Activated naive CD8-positive, alpha-beta T cell (primary cell): ENCODE measurements at regions not wholly inside any gene's neighbourhood (a gene's known extent, or its start where the extent isn't known, plus 50 kb on each side); places are given as distances from the start of the nearest gene placed in this dataset.

Source experiments
- H3K27ac Mint-ChIP-seq: one replicate; pipeline ENCODE4 v1.8.0; 2021; ENCODE audit warnings: mixed read lengths
- H3K27me3 Mint-ChIP-seq: one replicate; pipeline ENCODE4 v1.8.0; 2021; ENCODE audit warnings: mixed read lengths
- H3K36me3 Mint-ChIP-seq: one replicate; pipeline ENCODE4 v1.8.0; 2021; ENCODE audit warnings: mixed read lengths
- H3K4me1 Mint-ChIP-seq: one replicate; pipeline ENCODE4 v1.8.0; 2021; ENCODE audit warnings: low read depth, mixed read lengths
- H3K4me3 Mint-ChIP-seq: one replicate; pipeline ENCODE4 v1.8.0; 2021; ENCODE audit warnings: mild to moderate bottlenecking, mixed read lengths
- H3K9me3 Mint-ChIP-seq: one replicate; pipeline ENCODE4 v1.8.0; 2021; ENCODE audit warnings: low read depth, mixed read lengths

GRCh38 chr15:98025237-98025636 is 64.7 kb downstream of the ARRDC4 start:
- H3K4me1 Mint-ChIP-seq = no peaks in the 10 kb centered on the region
- no peak overlapping the region for H3K27ac Mint-ChIP-seq
- H3K27me3 Mint-ChIP-seq = peaks cover 2% of the 10 kb centered on the region
- no peaks in the 10 kb centered on the region for H3K9me3 Mint-ChIP-seq
- H3K4me3 Mint-ChIP-seq = no peak overlapping the region
- no peaks in the 10 kb centered on the region for H3K36me3 Mint-ChIP-seq

GRCh38 chr15:98034731-98035130 is 74.2 kb downstream of the ARRDC4 start:
- no peaks in the 10 kb centered on the region for H3K27me3 Mint-ChIP-seq
- H3K27ac Mint-ChIP-seq = no peak overlapping the region
- no peaks in the 10 kb centered on the region for H3K9me3 Mint-ChIP-seq
- no peaks in the 10 kb centered on the region for H3K4me1 Mint-ChIP-seq
- no peak overlapping the region for H3K4me3 Mint-ChIP-seq
- no peaks in the 10 kb centered on the region for H3K36me3 Mint-ChIP-seq

GRCh38 chr15:98035134-98035533 is 74.6 kb downstream of the ARRDC4 start:
- no peaks in the 10 kb centered on the region for H3K9me3 Mint-ChIP-seq
- no peaks in the 10 kb centered on the region for H3K4me1 Mint-ChIP-seq
- no peaks in the 10 kb centered on the region for H3K27me3 Mint-ChIP-seq
- H3K27ac Mint-ChIP-seq = no peak overlapping the region
- H3K4me3 Mint-ChIP-seq = no peak overlapping the region
- no peaks in the 10 kb centered on the region for H3K36me3 Mint-ChIP-seq

- Mint-ChIP-seq H3K27ac (no peak overlapping the region), H3K4me1 (no peaks in the 10 kb centered on the region), H3K9me3 (no peaks in the 10 kb centered on the region), H3K4me3 (no peak overlapping the region), H3K36me3 (no peaks in the 10 kb centered on the region), H3K27me3 (no peaks in the 10 kb centered on the region)
Measured at GRCh38 chr15:98035577-98036010, 75.1 kb downstream of the ARRDC4 start.

- Mint-ChIP-seq H3K27me3 (no peaks in the 10 kb centered on the region), H3K36me3 (no peaks in the 10 kb centered on the region), H3K27ac (no peak overlapping the region), H3K4me1 (no peaks in the 10 kb centered on the region), H3K4me3 (no peak overlapping the region), H3K9me3 (no peaks in the 10 kb centered on the region)
Measured at GRCh38 chr15:98039596-98039995, 79.1 kb downstream of the ARRDC4 start.

GRCh38 chr15:98040146-98040545 is 79.6 kb downstream of the ARRDC4 start:
- no peak overlapping the region for H3K27ac Mint-ChIP-seq
- no peaks in the 10 kb centered on the region for H3K9me3 Mint-ChIP-seq
- H3K27me3 Mint-ChIP-seq = no peaks in the 10 kb centered on the region
- H3K4me1 Mint-ChIP-seq = no peaks in the 10 kb centered on the region
- no peak overlapping the region for H3K4me3 Mint-ChIP-seq
- H3K36me3 Mint-ChIP-seq = no peaks in the 10 kb centered on the region

- Mint-ChIP-seq H3K27ac (no peak overlapping the region), H3K4me1 (no peaks in the 10 kb centered on the region), H3K9me3 (no peaks in the 10 kb centered on the region), H3K36me3 (no peaks in the 10 kb centered on the region), H3K27me3 (no peaks in the 10 kb centered on the region), H3K4me3 (no peak overlapping the region)
Measured at GRCh38 chr15:98043160-98044014, 82.9 kb downstream of the ARRDC4 start.

- Mint-ChIP-seq H3K27me3 (peaks cover 11% of the 10 kb centered on the region), H3K27ac (no peak overlapping the region), H3K36me3 (no peaks in the 10 kb centered on the region), H3K4me3 (no peak overlapping the region), H3K4me1 (no peaks in the 10 kb centered on the region), H3K9me3 (peaks cover 5% of the 10 kb centered on the region)
Measured at GRCh38 chr15:98051734-98052133, 91.2 kb downstream of the ARRDC4 start.

- Mint-ChIP-seq H3K36me3 (no peaks in the 10 kb centered on the region), H3K4me3 (no peak overlapping the region), H3K9me3 (peaks cover 32% of the 10 kb centered on the region), H3K27me3 (peaks cover 5% of the 10 kb centered on the region), H3K27ac (no peak overlapping the region), H3K4me1 (no peaks in the 10 kb centered on the region)
Measured at GRCh38 chr15:98057453-98057852, 97.0 kb downstream of the ARRDC4 start.

GRCh38 chr15:98062869-98063268 is 102.4 kb downstream of the ARRDC4 start:
- H3K9me3 Mint-ChIP-seq = peaks cover 16% of the 10 kb centered on the region
- no peak overlapping the region for H3K4me3 Mint-ChIP-seq
- peaks cover 14% of the 10 kb centered on the region for H3K27me3 Mint-ChIP-seq
- H3K27ac Mint-ChIP-seq = no peak overlapping the region
- H3K36me3 Mint-ChIP-seq = no peaks in the 10 kb centered on the region
- H3K4me1 Mint-ChIP-seq = no peaks in the 10 kb centered on the region

GRCh38 chr15:98063315-98063714 is 102.8 kb downstream of the ARRDC4 start:
- Mint-ChIP-seq H3K9me3 (peaks cover 13% of the 10 kb centered on the region), H3K36me3 (no peaks in the 10 kb centered on the region), H3K27ac (no peak overlapping the region), H3K27me3 (peaks cover 14% of the 10 kb centered on the region), H3K4me1 (no peaks in the 10 kb centered on the region), H3K4me3 (no peak overlapping the region)

GRCh38 chr15:98063871-98064270 is 103.4 kb downstream of the ARRDC4 start:
- H3K27ac Mint-ChIP-seq = no peak overlapping the region
- no peaks in the 10 kb centered on the region for H3K36me3 Mint-ChIP-seq
- H3K4me3 Mint-ChIP-seq = no peak overlapping the region
- H3K4me1 Mint-ChIP-seq = no peaks in the 10 kb centered on the region
- peaks cover 14% of the 10 kb centered on the region for H3K27me3 Mint-ChIP-seq
- H3K9me3 Mint-ChIP-seq = peaks cover 8% of the 10 kb centered on the region

- Mint-ChIP-seq H3K27ac (no peak overlapping the region), H3K9me3 (no peaks in the 10 kb centered on the region), H3K36me3 (no peaks in the 10 kb centered on the region), H3K4me3 (no peak overlapping the region), H3K27me3 (peaks cover 14% of the 10 kb centered on the region), H3K4me1 (no peaks in the 10 kb centered on the region)
Measured at GRCh38 chr15:98067339-98067738, 106.8 kb downstream of the ARRDC4 start.

GRCh38 chr15:98069256-98069655 is 108.8 kb downstream of the ARRDC4 start:
- no peaks in the 10 kb centered on the region for H3K36me3 Mint-ChIP-seq
- H3K4me1 Mint-ChIP-seq = no peaks in the 10 kb centered on the region
- peaks cover 5% of the 10 kb centered on the region for H3K27me3 Mint-ChIP-seq
- no peak overlapping the region for H3K27ac Mint-ChIP-seq
- no peaks in the 10 kb centered on the region for H3K9me3 Mint-ChIP-seq
- H3K4me3 Mint-ChIP-seq = no peak overlapping the region

- no peaks in the 10 kb centered on the region for H3K9me3 Mint-ChIP-seq
- H3K27ac Mint-ChIP-seq = no peak overlapping the region
- peaks cover 3% of the 10 kb centered on the region for H3K27me3 Mint-ChIP-seq
- no peaks in the 10 kb centered on the region for H3K4me1 Mint-ChIP-seq
- no peaks in the 10 kb centered on the region for H3K36me3 Mint-ChIP-seq
- no peak overlapping the region for H3K4me3 Mint-ChIP-seq
Measured at GRCh38 chr15:98070137-98070536, 109.6 kb downstream of the ARRDC4 start.

GRCh38 chr15:98071786-98072185 is 111.3 kb downstream of the ARRDC4 start:
- Mint-ChIP-seq H3K4me1 (no peaks in the 10 kb centered on the region), H3K27me3 (no peaks in the 10 kb centered on the region), H3K4me3 (no peak overlapping the region), H3K9me3 (no peaks in the 10 kb centered on the region), H3K27ac (no peak overlapping the region), H3K36me3 (no peaks in the 10 kb centered on the region)
